ENCODE measurements at regions not wholly inside any gene's neighbourhood (a gene's known extent, or its start where the extent isn't known, plus 50 kb on each side); places are given as distances from the start of the nearest gene placed in this dataset.
A peak's percentile ranks its signal among the peaks of the same experiment; 100 is the strongest.

- DNase-seq (ENCODE audit: low spot score), result no peak
These were observed 359.7 kb upstream of the PCDH15 start for GRCh38 chr10:55160655-55161283.

- DNase-seq (ENCODE audit: low spot score), result no peak
These were observed 357.6 kb upstream of the PCDH15 start for GRCh38 chr10:55158633-55159032.

GRCh38 chr10:55146032-55146431, 345.0 kb upstream of the PCDH15 start:
- no peak for DNase-seq (ENCODE audit: low spot score)

GRCh38 chr10:55144001-55144400, 343.0 kb upstream of the PCDH15 start:
- DNase-seq (ENCODE audit: low spot score), result no peak

- no peak for DNase-seq (ENCODE audit: low spot score)
These were observed 340.9 kb upstream of the PCDH15 start for GRCh38 chr10:55141892-55142291.

- DNase-seq (ENCODE audit: low spot score), result no peak
These were observed 336.0 kb upstream of the PCDH15 start for GRCh38 chr10:55137063-55137462.

GRCh38 chr10:55104738-55105137, 303.7 kb upstream of the PCDH15 start:
- DNase-seq (ENCODE audit: low spot score), result no peak

- DNase-seq (ENCODE audit: low spot score), result no peak
These were observed 297.4 kb upstream of the PCDH15 start for GRCh38 chr10:55098452-55098851.

GRCh38 chr10:55091691-55092328, 290.8 kb upstream of the PCDH15 start:
- DNase-seq (ENCODE audit: low spot score), result peak; percentile 37

- DNase-seq (ENCODE audit: low spot score), result no peak
These were observed 277.1 kb upstream of the PCDH15 start for GRCh38 chr10:55078121-55078520.

- no peak for DNase-seq (ENCODE audit: low spot score)
These were observed 264.2 kb upstream of the PCDH15 start for GRCh38 chr10:55065185-55065584.

- no peak for DNase-seq (ENCODE audit: low spot score)
These were observed 262.8 kb upstream of the PCDH15 start for GRCh38 chr10:55063811-55064210.

- no peak for DNase-seq (ENCODE audit: low spot score)
These were observed 261.3 kb upstream of the PCDH15 start for GRCh38 chr10:55062349-55062748.

GRCh38 chr10:55058800-55059199, 257.8 kb upstream of the PCDH15 start:
- no peak for DNase-seq (ENCODE audit: low spot score)

- DNase-seq (ENCODE audit: low spot score), result no peak
These were observed 250.5 kb upstream of the PCDH15 start for GRCh38 chr10:55051515-55051914.

- no peak for DNase-seq (ENCODE audit: low spot score)
These were observed 247.9 kb upstream of the PCDH15 start for GRCh38 chr10:55048830-55049498.

- DNase-seq (ENCODE audit: low spot score), result no peak
These were observed 242.5 kb upstream of the PCDH15 start for GRCh38 chr10:55043540-55043939.

- no peak for DNase-seq (ENCODE audit: low spot score)
These were observed 232.0 kb upstream of the PCDH15 start for GRCh38 chr10:55033061-55033460.

GRCh38 chr10:55024713-55025112, 223.7 kb upstream of the PCDH15 start:
- peak; percentile 6 for DNase-seq (ENCODE audit: low spot score)

GRCh38 chr10:55019439-55019838, 218.4 kb upstream of the PCDH15 start:
- no peak for DNase-seq (ENCODE audit: low spot score)

GRCh38 chr10:55013318-55013717, 212.3 kb upstream of the PCDH15 start:
- no peak for DNase-seq (ENCODE audit: low spot score)

GRCh38 chr10:55002420-55002819, 201.4 kb upstream of the PCDH15 start:
- no peak for DNase-seq (ENCODE audit: low spot score)

GRCh38 chr10:55001422-55001821, 200.4 kb upstream of the PCDH15 start:
- DNase-seq (ENCODE audit: low spot score), result no peak

GRCh38 chr10:54993148-54993547, 192.1 kb upstream of the PCDH15 start:
- DNase-seq (ENCODE audit: low spot score), result no peak

Measured in NAMALWA (cell line).